ENCODE measurements at regions not wholly inside any gene's neighbourhood (a gene's known extent, or its start where the extent isn't known, plus 50 kb on each side); places are given as distances from the start of the nearest gene placed in this dataset.

- TF ChIP-seq, protein P1, sequence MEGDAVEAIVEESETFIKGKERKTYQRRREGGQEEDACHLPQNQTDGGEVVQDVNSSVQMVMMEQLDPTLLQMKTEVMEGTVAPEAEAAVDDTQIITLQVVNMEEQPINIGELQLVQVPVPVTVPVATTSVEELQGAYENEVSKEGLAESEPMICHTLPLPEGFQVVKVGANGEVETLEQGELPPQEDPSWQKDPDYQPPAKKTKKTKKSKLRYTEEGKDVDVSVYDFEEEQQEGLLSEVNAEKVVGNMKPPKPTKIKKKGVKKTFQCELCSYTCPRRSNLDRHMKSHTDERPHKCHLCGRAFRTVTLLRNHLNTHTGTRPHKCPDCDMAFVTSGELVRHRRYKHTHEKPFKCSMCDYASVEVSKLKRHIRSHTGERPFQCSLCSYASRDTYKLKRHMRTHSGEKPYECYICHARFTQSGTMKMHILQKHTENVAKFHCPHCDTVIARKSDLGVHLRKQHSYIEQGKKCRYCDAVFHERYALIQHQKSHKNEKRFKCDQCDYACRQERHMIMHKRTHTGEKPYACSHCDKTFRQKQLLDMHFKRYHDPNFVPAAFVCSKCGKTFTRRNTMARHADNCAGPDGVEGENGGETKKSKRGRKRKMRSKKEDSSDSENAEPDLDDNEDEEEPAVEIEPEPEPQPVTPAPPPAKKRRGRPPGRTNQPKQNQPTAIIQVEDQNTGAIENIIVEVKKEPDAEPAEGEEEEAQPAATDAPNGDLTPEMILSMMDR (conservative IDR thresholded peaks at IDR 0.05) = no peak
- no peaks in the 10 kb centered on the region for H3K27me3 Mint-ChIP-seq (ENCODE audit: insufficient read depth)
- H3K27ac Mint-ChIP-seq = no peak overlapping the region
- Histone ChIP-seq H3K9me3 (ENCODE audit: control insufficient read depth, low read length) (no peaks in the 10 kb centered on the region), H3K9ac (ENCODE audit: extremely low read depth, low read length, poor library complexity, severe bottlenecking) (no peak overlapping the region), H3K36me3 (ENCODE audit: control insufficient read depth, insufficient read depth, low read length) (no peaks in the 10 kb centered on the region), H3K27me3 (ENCODE audit: control insufficient read depth, insufficient read depth, low read length, poor library complexity, severe bottlenecking) (no peaks in the 10 kb centered on the region), H3K27ac (ENCODE audit: low read depth, low read length) (no peak overlapping the region), H3K4me3 (ENCODE audit: low read length) (no peak overlapping the region), H3K4me1 (ENCODE audit: control insufficient read depth, insufficient read depth, low read length) (no peaks in the 10 kb centered on the region)
- DNase-seq = no peak
- 94 to 96% methylated on average over 4 of the region's 4 CpGs for WGBS, 2 experiments (ENCODE audit: insufficient coverage in 1 of 2, insufficient read length in 1 of 2)
- no peaks in the 10 kb centered on the region for H3K36me3 Mint-ChIP-seq (ENCODE audit: low read depth)
- no peaks in the 10 kb centered on the region for H3K9me3 Mint-ChIP-seq
- H3K4me1 Mint-ChIP-seq = peaks cover 5% of the 10 kb centered on the region
- H3K4me3 Mint-ChIP-seq = no peak overlapping the region
Observed at GRCh38 chr7:41187322-41187721, 515.6 kb downstream of the INHBA start.

DNA sequence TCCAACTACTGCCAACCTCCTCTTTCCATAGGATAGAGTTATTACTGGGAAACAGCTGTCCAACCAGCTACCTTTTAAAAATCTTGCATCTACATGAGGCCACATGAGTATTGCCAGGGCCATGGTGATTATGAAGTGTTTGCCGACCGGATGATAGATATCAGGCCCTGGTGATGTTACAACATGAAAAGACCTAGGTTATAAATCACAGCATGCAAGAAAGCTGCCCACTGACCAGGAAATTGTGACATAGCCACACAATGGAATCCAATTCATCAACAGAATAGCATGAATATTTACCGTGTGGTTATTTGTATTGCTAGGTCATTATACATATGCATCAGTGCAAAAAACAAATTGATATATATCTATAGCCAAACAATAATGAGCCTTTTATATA lies 517.0 kb downstream of the INHBA start:
- no peaks in the 10 kb centered on the region for H3K36me3 ChIP-seq (ENCODE audit: control insufficient read depth, insufficient read depth, low read length)
- H3K27ac Mint-ChIP-seq = no peak overlapping the region

DNA sequence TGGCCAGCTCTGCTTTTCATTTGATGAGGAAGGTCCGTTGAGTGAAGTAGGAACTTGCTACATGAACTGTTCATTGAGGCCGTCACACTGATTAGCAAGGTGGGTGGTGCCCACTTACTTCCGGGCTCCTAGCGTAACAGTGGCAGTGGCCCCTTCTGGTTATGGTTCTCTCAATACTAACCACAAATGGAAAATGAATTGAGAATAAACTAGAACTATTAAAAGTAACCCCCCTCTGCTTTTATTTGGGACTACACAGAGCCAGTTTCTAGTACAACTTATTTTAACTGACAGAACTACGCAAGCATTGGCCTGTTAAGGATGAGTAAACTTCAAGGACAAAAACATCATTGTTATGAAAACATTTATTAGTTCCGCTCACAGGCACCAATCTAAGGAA lies 519.1 kb downstream of the INHBA start:
- Histone ChIP-seq H3K4me1 (ENCODE audit: control insufficient read depth, insufficient read depth, low read length) (peaks cover 2% of the 10 kb centered on the region), H3K27ac (ENCODE audit: low read depth, low read length) (no peak overlapping the region), H3K4me3 (ENCODE audit: low read length) (no peak overlapping the region), H3K36me3 (ENCODE audit: control insufficient read depth, insufficient read depth, low read length) (no peaks in the 10 kb centered on the region), H3K9ac (ENCODE audit: extremely low read depth, low read length, poor library complexity, severe bottlenecking) (no peak overlapping the region), H3K27me3 (ENCODE audit: control insufficient read depth, insufficient read depth, low read length, poor library complexity, severe bottlenecking) (no peaks in the 10 kb centered on the region), H3K9me3 (ENCODE audit: control insufficient read depth, low read length) (no peaks in the 10 kb centered on the region)
- H3K9me3 Mint-ChIP-seq = no peaks in the 10 kb centered on the region
- no peak for DNase-seq
- no peak overlapping the region for H3K27ac Mint-ChIP-seq
- no peak overlapping the region for H3K4me3 Mint-ChIP-seq
- no peaks in the 10 kb centered on the region for H3K36me3 Mint-ChIP-seq (ENCODE audit: low read depth)
- 93 to 97% methylated on average over 2 to 5 of the region's 6 CpGs for WGBS, 2 experiments (ENCODE audit: insufficient coverage in 1 of 2, insufficient read length in 1 of 2)
- TF ChIP-seq, protein P1 (conservative IDR thresholded peaks at IDR 0.05) = no peak
- peaks cover 14% of the 10 kb centered on the region for H3K4me1 Mint-ChIP-seq
- no peaks in the 10 kb centered on the region for H3K27me3 Mint-ChIP-seq (ENCODE audit: insufficient read depth)

More for the DNA sequence above, 517.0 kb downstream of the INHBA start:
- H3K27me3 ChIP-seq (ENCODE audit: control insufficient read depth, insufficient read depth, low read length, poor library complexity, severe bottlenecking) = no peaks in the 10 kb centered on the region
- Mint-ChIP-seq H3K4me1 (peaks cover 5% of the 10 kb centered on the region), H3K27me3 (ENCODE audit: insufficient read depth) (no peaks in the 10 kb centered on the region), H3K4me3 (no peak overlapping the region), H3K36me3 (ENCODE audit: low read depth) (no peaks in the 10 kb centered on the region), H3K9me3 (no peaks in the 10 kb centered on the region)
- no peak overlapping the region for H3K27ac ChIP-seq (ENCODE audit: low read depth, low read length)
- no peak overlapping the region for H3K9ac ChIP-seq (ENCODE audit: extremely low read depth, low read length, poor library complexity, severe bottlenecking)
- no peaks in the 10 kb centered on the region for H3K4me1 ChIP-seq (ENCODE audit: control insufficient read depth, insufficient read depth, low read length)
- no peak for DNase-seq
- no peaks in the 10 kb centered on the region for H3K9me3 ChIP-seq (ENCODE audit: control insufficient read depth, low read length)
- H3K4me3 ChIP-seq (ENCODE audit: low read length) = no peak overlapping the region
- 93 to 97% methylated on average over 2 of the region's 3 CpGs for WGBS, 2 experiments (ENCODE audit: insufficient coverage in 1 of 2, insufficient read length in 1 of 2)
- TF ChIP-seq, protein P1 (conservative IDR thresholded peaks at IDR 0.05) = no peak
